GM23338 (cell line): ENCODE measurements at regions not wholly inside any gene's neighbourhood (a gene's known extent, or its start where the extent isn't known, plus 50 kb on each side); places are given as distances from the start of the nearest gene placed in this dataset.

Source experiments
- ATAC-seq: fragments of 200-7000 bp; cut with Tn5 transposase; 3 replicates; pipeline ENCODE4 v1.9.1; 2020
- DNase-seq: peaks from one replicate; pipeline ENCODE4 v3.0.0-alpha.2; 2015; ENCODE audit warnings: low spot score
- H2AFZ ChIP-seq: fragments of 200-600 bp; sonication (generic); 2 replicates; pipeline ENCODE4 v1.8.0; 2016; ENCODE audit warnings: antibody characterized with exemption, mild to moderate bottlenecking, moderate library complexity
- H3F3A ChIP-seq: fragments of 200-600 bp; sonication (generic); replicated peaks from 2 replicates; pipeline ENCODE4 v1.8.0; 2017; ENCODE audit warnings: antibody characterized with exemption, mixed run types, low read depth
- H3K27ac ChIP-seq: fragments of 200-600 bp; sonication (generic); 2 replicates; pipeline ENCODE4 v1.6.1; 2016; ENCODE audit warnings: low read depth
- H3K27me3 ChIP-seq: fragments of 200-600 bp; sonication (generic); 2 replicates; pipeline ENCODE4 v1.8.0; 2016; ENCODE audit warnings: mild to moderate bottlenecking, mixed run types, moderate library complexity; ENCODE audit not compliant: insufficient read depth
- H3K36me3 ChIP-seq: fragments of 200-600 bp; sonication (generic); 2 replicates; pipeline ENCODE4 v1.8.0; 2016; ENCODE audit warnings: mild to moderate bottlenecking; ENCODE audit not compliant: insufficient read depth
- H3K4me1 ChIP-seq: fragments of 200-600 bp; sonication (generic); 2 replicates; pipeline ENCODE4 v1.8.0; 2016; ENCODE audit warnings: mild to moderate bottlenecking, moderate library complexity; ENCODE audit not compliant: insufficient read depth
- H3K4me2 ChIP-seq: fragments of 200-600 bp; sonication (generic); 2 replicates; pipeline ENCODE4 v1.7.1; 2017; ENCODE audit warnings: mixed run types
- H3K4me3 ChIP-seq: fragments of 200-600 bp; sonication (generic); 2 replicates; pipeline ENCODE4 v1.6.1; 2016; ENCODE audit warnings: mixed run types
- H3K79me2 ChIP-seq: fragments of 200-600 bp; sonication (generic); replicated peaks from 2 replicates; pipeline ENCODE4 v1.8.0; 2017; ENCODE audit warnings: mild to moderate bottlenecking; ENCODE audit not compliant: insufficient read depth
- H3K9me2 ChIP-seq: fragments of 200-600 bp; sonication (generic); 2 replicates; pipeline ENCODE4 v1.8.0; 2017; ENCODE audit not compliant: insufficient read depth
- H4K20me1 ChIP-seq: fragments of 200-600 bp; sonication (generic); replicated peaks from 2 replicates; pipeline ENCODE4 v1.8.0; 2017; ENCODE audit warnings: mild to moderate bottlenecking; ENCODE audit not compliant: insufficient read depth
- H3K27ac Mint-ChIP-seq: 2 replicates; pipeline ENCODE4 v1.8.0; 2020; ENCODE audit warnings: inconsistent platforms, mild to moderate bottlenecking, moderate library complexity, mixed read lengths
- H3K27me3 Mint-ChIP-seq: 3 replicates; pipeline ENCODE4 v1.8.0; 2022; ENCODE audit warnings: low read depth, mild to moderate bottlenecking, moderate library complexity, mixed read lengths, inconsistent platforms; ENCODE audit not compliant: insufficient read depth, poor library complexity
- H3K36me3 Mint-ChIP-seq: 3 replicates; pipeline ENCODE4 v1.8.0; 2021; ENCODE audit warnings: low read depth, mild to moderate bottlenecking, inconsistent platforms, moderate library complexity, mixed read lengths
- H3K4me1 Mint-ChIP-seq: 3 replicates; pipeline ENCODE4 v1.8.0; 2020; ENCODE audit warnings: mild to moderate bottlenecking, inconsistent platforms, mixed read lengths
- H3K4me3 Mint-ChIP-seq: 3 replicates; pipeline ENCODE4 v1.8.0; 2021; ENCODE audit warnings: moderate library complexity, mild to moderate bottlenecking, inconsistent platforms, mixed read lengths
- H3K9me3 Mint-ChIP-seq: 3 replicates; pipeline ENCODE4 v1.8.0; 2020; ENCODE audit warnings: moderate library complexity, mild to moderate bottlenecking, inconsistent platforms, mixed read lengths
- CREB1 ChIP-seq: fragments of 250-450 bp; sonication (Bioruptor Pico); IDR thresholded peaks from 2 replicates; pipeline ENCODE4 v1.5.0; 2020; ENCODE audit warnings: low read depth, mild to moderate bottlenecking, moderate library complexity
- CTCF ChIP-seq, 2 experiments: fragments of 200-600 bp in 1 of 2; sonication (generic) in 1 of 2; conservative IDR thresholded peaks; 2 replicates each; pipeline versions ENCODE4 v1.5.1 to v1.6.1; 2016 to 2017; ENCODE audit warnings: antibody characterized with exemption in 2 of 2, low read depth in 2 of 2, mild to moderate bottlenecking in 2 of 2, moderate library complexity in 1 of 2
- ETS1 ChIP-seq: IDR thresholded peaks from 2 replicates; pipeline ENCODE4 v1.6.1; 2016; ENCODE audit warnings: antibody characterized with exemption
- EZH2 ChIP-seq: fragments of 200-600 bp; sonication (generic); IDR thresholded peaks from one replicate; pipeline ENCODE4 v1.8.0; 2017; ENCODE audit warnings: antibody characterized with exemption, mild to moderate bottlenecking, low read depth; ENCODE audit not compliant: unreplicated experiment
- EZH2phosphoT487 ChIP-seq: fragments of 200-600 bp; sonication (generic); IDR thresholded peaks from one replicate; pipeline ENCODE4 v1.8.1; 2018; ENCODE audit warnings: antibody characterized with exemption; ENCODE audit not compliant: unreplicated experiment
- JUNB ChIP-seq: IDR thresholded peaks from one replicate; pipeline ENCODE4 v1.6.1; 2016; ENCODE audit warnings: antibody characterized with exemption; ENCODE audit not compliant: unreplicated experiment
- NANOG ChIP-seq: IDR thresholded peaks from 2 replicates; pipeline ENCODE4 v1.6.1; 2016; ENCODE audit warnings: antibody characterized with exemption, borderline replicate concordance
- POLR2AphosphoS5 ChIP-seq: IDR thresholded peaks from 2 replicates; pipeline ENCODE4 v1.6.1; 2016; ENCODE audit warnings: antibody characterized with exemption, low read depth
- REST ChIP-seq: IDR thresholded peaks from one replicate; pipeline ENCODE4 v1.6.1; 2018; ENCODE audit warnings: antibody characterized with exemption; ENCODE audit not compliant: unreplicated experiment
- STAT1 ChIP-seq: IDR thresholded peaks from one replicate; pipeline ENCODE4 v1.6.1; 2016; ENCODE audit warnings: antibody characterized with exemption; ENCODE audit not compliant: unreplicated experiment
- ZNF114 ChIP-seq: fragments of 250-450 bp; sonication (Bioruptor Pico); IDR thresholded peaks from 2 replicates; pipeline ENCODE4 v1.5.0; 2020; ENCODE audit warnings: mild to moderate bottlenecking, moderate library complexity
- ZNF331 ChIP-seq: fragments of 250-450 bp; sonication (Bioruptor Pico); IDR thresholded peaks from 2 replicates; pipeline ENCODE4 v1.5.0; 2020; ENCODE audit warnings: low read depth, mild to moderate bottlenecking, moderate library complexity
- ZNF462 ChIP-seq: fragments of 250-450 bp; sonication (Bioruptor Pico); IDR thresholded peaks from 2 replicates; pipeline ENCODE4 v1.5.0; 2020; ENCODE audit warnings: mild to moderate bottlenecking, moderate library complexity

GRCh38 chr1:204813522-204813921 lies 57.1 kb upstream of the NFASC start:
- Mint-ChIP-seq H3K36me3 (no peaks in the 10 kb centered on the region), H3K27ac (no peak overlapping the region), H3K9me3 (no peaks in the 10 kb centered on the region), H3K27me3 (peaks cover 4% of the 10 kb centered on the region), H3K4me3 (no peak overlapping the region), H3K4me1 (no peaks in the 10 kb centered on the region)
- TF ChIP-seq ZNF331 (CRISPR knock-in tag) (no peak), CREB1 (no peak), EZH2phosphoT487 (no peak), STAT1 (no peak), JUNB (no peak), NANOG (no peak), EZH2 (no peak), CTCF (conservative IDR thresholded peaks at IDR 0.05; ENCODE audit: low read depth in 2 of 2) (no peak), ZNF462 (no peak), ZNF114 (CRISPR knock-in tag) (no peak), REST (no peak), POLR2AphosphoS5 (no peak), ETS1 (no peak)
- no peak for ATAC-seq
- Histone ChIP-seq H3K27me3 (no peaks in the 10 kb centered on the region), H3K27ac (no peak overlapping the region), H3K36me3 (no peaks in the 10 kb centered on the region), H3K4me1 (no peaks in the 10 kb centered on the region), H3K9me2 (no peaks in the 10 kb centered on the region), H2AFZ (no peak overlapping the region), H4K20me1 (no peaks in the 10 kb centered on the region; the same call in 1 of the 2 replicates), H3K79me2 (no peaks in the 10 kb centered on the region), H3K4me3 (no peak overlapping the region), H3K4me2 (no peak overlapping the region), H3F3A (no peaks in the 10 kb centered on the region)
- no peak for DNase-seq
